GM12874 (cell line): ENCODE measurements at regions not wholly inside any gene's neighbourhood (a gene's known extent, or its start where the extent isn't known, plus 50 kb on each side); places are given as distances from the start of the nearest gene placed in this dataset.

Experiments used
- CTCF ChIP-seq: IDR thresholded peaks from 2 replicates; pipeline ENCODE4 v1.5.1; 2011; ENCODE audit warnings: low read depth, mild to moderate bottlenecking, control low read depth, low read length, moderate library complexity; ENCODE audit not compliant: insufficient read depth

- TF ChIP-seq CTCF, result no peak
Observed at GRCh38 chr16:86069736-86070298, 170.9 kb downstream of the IRF8 start.

- no peak for TF ChIP-seq CTCF
Observed at GRCh38 chr16:86070484-86070883, 171.5 kb downstream of the IRF8 start.

- TF ChIP-seq CTCF, result no peak
Observed at GRCh38 chr16:86070971-86071370, 172.0 kb downstream of the IRF8 start.

DNA sequence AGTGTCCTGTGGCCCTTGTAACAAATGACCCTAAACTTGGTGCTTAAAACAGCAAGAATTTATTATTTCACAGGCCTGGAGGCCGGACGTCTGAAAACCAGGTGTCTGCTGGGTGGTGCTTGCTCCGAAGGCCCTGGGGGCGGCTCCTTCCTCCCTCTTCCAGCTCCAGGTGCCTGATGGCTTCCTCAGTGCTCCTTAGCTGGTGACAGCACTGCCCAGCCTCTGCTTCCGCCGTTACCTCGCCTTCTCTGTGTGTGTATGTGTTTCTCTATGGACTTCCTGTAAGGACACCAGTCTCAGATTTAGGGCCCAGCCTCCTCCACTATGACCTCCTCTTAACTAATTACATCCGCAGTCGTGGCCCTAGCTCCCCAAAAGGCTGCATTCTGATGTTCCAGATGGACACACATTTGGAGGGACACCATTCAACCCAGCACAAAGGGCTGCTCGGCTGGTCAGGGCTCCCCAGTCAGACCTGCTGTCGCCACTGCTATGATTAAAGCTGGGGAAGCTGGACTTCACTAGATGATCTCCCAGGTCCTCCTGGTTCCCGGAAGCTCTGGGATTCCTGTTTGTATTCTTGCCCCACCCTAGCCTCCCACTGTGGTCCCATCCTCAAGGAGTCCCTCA is 172.8 kb downstream of the IRF8 start:
- TF ChIP-seq CTCF, result no peak

DNA sequence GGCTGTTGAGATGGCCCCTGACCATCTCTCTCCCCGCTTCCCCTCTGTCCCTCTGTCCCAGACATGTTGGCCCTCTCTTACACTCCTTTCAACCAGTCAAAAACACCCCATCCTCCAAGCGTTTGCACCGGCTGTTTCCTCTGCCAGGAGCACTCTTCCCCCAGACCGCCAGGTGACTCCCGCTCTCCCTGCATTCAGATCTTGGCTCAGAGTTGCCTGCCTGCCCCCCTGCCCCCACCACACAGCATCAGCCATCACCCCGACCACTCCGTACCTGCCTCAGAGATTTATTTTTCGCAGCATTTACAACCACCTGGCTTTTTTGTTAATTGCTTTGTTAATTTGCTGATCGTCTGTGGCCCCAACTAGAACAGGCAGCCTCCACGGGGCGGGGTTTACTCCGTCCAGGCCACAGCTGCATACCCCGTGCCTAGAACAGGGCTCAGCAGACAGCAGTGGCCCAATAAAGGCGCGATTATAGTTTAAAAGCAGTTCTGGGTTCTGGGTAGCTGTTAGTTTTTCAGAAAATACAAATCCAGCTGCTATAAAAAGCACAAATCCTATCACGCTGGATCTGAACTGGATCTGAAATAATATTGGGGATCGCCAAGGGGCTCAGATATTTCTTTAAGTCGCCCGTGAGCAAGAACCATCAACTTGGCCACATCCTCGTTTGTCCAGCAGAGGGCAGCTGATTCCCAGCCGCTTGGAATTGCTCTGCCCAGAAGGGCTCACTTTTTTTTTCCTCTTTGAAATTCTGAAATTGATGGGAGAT is 173.6 kb downstream of the IRF8 start:
- TF ChIP-seq CTCF, result peak; percentile 72

GRCh38 chr16:86073103-86073625 is 174.2 kb downstream of the IRF8 start:
- TF ChIP-seq CTCF, result no peak

- no peak for TF ChIP-seq CTCF
Observed at GRCh38 chr16:86073763-86074493, 175.0 kb downstream of the IRF8 start.
